ENCODE measurements at regions not wholly inside any gene's neighbourhood (a gene's known extent, or its start where the extent isn't known, plus 50 kb on each side); places are given as distances from the start of the nearest gene placed in this dataset.

- DNase-seq (ENCODE audit: extremely low spot score) = no peak
- ChIA-PET POLR2A (no interaction called here), CTCF (no interaction called here)
- TF ChIP-seq, protein P1, sequence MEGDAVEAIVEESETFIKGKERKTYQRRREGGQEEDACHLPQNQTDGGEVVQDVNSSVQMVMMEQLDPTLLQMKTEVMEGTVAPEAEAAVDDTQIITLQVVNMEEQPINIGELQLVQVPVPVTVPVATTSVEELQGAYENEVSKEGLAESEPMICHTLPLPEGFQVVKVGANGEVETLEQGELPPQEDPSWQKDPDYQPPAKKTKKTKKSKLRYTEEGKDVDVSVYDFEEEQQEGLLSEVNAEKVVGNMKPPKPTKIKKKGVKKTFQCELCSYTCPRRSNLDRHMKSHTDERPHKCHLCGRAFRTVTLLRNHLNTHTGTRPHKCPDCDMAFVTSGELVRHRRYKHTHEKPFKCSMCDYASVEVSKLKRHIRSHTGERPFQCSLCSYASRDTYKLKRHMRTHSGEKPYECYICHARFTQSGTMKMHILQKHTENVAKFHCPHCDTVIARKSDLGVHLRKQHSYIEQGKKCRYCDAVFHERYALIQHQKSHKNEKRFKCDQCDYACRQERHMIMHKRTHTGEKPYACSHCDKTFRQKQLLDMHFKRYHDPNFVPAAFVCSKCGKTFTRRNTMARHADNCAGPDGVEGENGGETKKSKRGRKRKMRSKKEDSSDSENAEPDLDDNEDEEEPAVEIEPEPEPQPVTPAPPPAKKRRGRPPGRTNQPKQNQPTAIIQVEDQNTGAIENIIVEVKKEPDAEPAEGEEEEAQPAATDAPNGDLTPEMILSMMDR (IDR thresholded peaks at IDR 0.05; ENCODE audit: control extremely low read depth, extremely low read depth, low read depth, missing control alignments) = no peak
Measured at GRCh38 chr3:30331519-30331918, 274.9 kb upstream of the TGFBR2 start.

DNA sequence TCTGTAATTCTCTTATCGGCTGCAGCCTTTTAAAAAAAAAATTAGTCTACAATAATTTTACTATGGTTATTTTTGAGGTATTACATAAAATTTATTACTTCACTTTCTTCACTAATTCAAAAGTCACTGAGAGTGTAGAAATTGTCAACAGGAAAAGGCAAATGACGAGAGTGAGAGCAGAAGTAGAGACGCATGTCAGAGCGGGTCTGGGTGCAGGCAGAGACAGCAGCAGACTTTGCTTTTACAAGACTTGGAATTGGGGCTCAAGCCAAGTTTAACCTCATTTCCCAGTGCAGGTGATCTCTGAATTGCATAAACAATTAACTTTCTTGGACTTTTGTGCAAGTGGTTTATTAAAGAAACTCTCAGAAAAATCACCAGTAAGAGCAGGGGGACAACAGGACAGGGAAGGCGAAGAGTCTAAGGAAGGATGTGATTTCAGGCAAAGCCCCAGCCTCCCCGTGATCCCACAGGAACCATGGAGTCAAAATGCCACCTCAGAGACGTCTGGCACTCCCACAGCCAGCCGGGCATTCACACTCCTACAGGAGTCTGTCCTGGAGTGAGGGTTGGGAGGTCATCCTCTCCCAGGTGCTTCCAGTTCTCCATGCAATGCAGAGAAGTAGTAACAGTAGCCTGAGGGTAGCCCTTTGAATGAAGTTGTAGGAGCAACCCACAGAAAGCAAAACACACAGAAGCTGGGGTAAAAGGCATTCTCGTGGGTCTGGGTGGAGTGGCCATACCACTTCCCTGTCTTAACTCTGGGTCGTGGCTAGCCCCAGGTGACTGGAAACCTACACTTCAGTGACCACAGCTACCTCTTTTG, 274.0 kb upstream of the TGFBR2 start:
- CTCF ChIA-PET = no interaction called here
- POLR2A ChIA-PET = no interaction called here
- DNase-seq (ENCODE audit: extremely low spot score) = no peak

DNA sequence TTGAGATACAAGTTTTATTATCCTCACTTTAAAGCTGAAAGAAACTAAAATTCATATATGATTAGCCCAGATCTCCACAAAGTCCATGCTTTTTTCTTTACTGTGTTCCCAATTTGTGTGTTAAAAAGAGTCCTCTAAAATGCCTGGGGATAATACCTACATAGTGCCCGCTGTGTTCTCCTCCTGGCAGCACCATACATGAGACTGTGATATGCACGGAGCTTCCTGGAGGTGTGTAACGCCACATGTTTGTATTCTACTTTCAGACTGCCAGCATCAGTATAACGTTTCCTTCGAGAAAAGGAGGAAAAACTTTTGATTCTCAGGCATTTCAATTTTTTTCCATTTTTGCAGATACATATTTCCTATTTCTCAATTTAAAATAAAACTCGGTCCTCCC, 273.3 kb upstream of the TGFBR2 start:
- no peak for DNase-seq (ENCODE audit: extremely low spot score)
- TF ChIP-seq, protein P1 (IDR thresholded peaks at IDR 0.05; ENCODE audit: control extremely low read depth, extremely low read depth, low read depth, missing control alignments) = no peak
- POLR2A ChIA-PET = no interaction called here
- CTCF ChIA-PET = interaction anchor here (1.7 kb wide), 1 partner anchor 12 kb away, joined by 4 read pairs; no protein-coding TSS in a partner anchor

More for the DNA sequence above, 274.0 kb upstream of the TGFBR2 start:
- TF ChIP-seq, protein P1 (IDR thresholded peaks at IDR 0.05; ENCODE audit: control extremely low read depth, extremely low read depth, low read depth, missing control alignments) = no peak

GRCh38 chr3:30333903-30334302, 272.5 kb upstream of the TGFBR2 start:
- POLR2A ChIA-PET = no interaction called here

GRCh38 chr3:30340500-30340899, 265.9 kb upstream of the TGFBR2 start:
- ChIA-PET CTCF (interaction anchor here (0.7 to 1.2 kb wide), 2 partner anchors 14 to 15 kb away, joined by 3 read pairs; no protein-coding TSS in a partner anchor), POLR2A (no interaction called here)
- no peak for DNase-seq (ENCODE audit: extremely low spot score)
- TF ChIP-seq, protein P1 (IDR thresholded peaks at IDR 0.05; ENCODE audit: control extremely low read depth, extremely low read depth, low read depth, missing control alignments) = no peak

More at GRCh38 chr3:30333903-30334302, 272.5 kb upstream of the TGFBR2 start:
- CTCF ChIA-PET = interaction anchor here (1.7 kb wide), 1 partner anchor 13 kb away, joined by 4 read pairs; no protein-coding TSS in a partner anchor
- no peak for DNase-seq (ENCODE audit: extremely low spot score)
- TF ChIP-seq, protein P1 (IDR thresholded peaks at IDR 0.05; ENCODE audit: control extremely low read depth, extremely low read depth, low read depth, missing control alignments) = no peak

DNA sequence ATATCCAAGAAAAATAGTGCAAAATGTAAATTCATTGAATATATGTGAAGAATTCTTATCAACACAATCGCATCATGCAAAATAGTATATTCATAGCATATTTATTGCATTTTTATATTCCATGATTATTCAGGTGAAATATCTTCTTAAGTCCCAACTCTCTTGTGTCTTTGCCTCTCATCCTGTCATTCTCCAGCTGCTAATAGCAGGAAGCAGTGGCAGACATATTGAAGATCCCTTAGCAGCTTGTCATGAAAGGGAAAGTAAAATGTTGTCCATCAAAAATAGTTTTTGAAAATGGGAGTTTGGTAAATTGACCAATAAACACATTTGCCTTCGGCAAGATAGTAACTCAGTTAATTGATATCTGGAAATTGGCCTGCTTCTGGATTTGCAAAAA, 265.3 kb upstream of the TGFBR2 start:
- POLR2A ChIA-PET = no interaction called here
- CTCF ChIA-PET = interaction anchor here (0.7 to 1.2 kb wide), 2 partner anchors 13 to 16 kb away, joined by 3 read pairs; no protein-coding TSS in a partner anchor
- TF ChIP-seq, protein P1 (IDR thresholded peaks at IDR 0.05; ENCODE audit: control extremely low read depth, extremely low read depth, low read depth, missing control alignments) = no peak
- DNase-seq (ENCODE audit: extremely low spot score) = no peak

Measured in GM10248 (cell line).